ENCODE measurements at regions not wholly inside any gene's neighbourhood (a gene's known extent, or its start where the extent isn't known, plus 50 kb on each side); places are given as distances from the start of the nearest gene placed in this dataset.

- TF ChIP-seq CTCF (IDR thresholded peaks at IDR 0.05) (no peak), POLR2A (IDR thresholded peaks at IDR 0.05) (no peak)
These were observed 69.0 kb downstream of the LEPR start for GRCh38 chr1:65489481-65489880.

Data from adrenal gland (tissue), 5 donors.